ENCODE measurements at regions not wholly inside any gene's neighbourhood (a gene's known extent, or its start where the extent isn't known, plus 50 kb on each side); places are given as distances from the start of the nearest gene placed in this dataset.

DNA sequence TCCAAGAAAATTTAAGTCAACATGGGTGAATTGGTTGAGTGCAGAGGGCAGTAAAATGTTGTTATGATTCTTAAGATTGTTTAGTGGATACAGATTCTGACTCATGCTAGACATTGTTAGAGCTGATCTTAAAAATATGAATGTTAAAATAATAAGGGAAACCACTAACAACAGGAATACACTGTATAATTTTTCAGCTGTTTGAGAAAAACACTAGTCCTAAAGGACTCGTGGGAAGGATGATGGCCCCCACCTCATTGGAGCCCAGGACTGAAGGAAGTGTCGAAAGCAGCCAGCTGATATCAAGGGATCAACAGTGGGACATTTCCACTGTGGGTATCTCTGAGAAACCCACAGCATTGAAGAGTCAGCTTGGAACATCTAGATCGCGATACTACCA is 82.9 kb upstream of the SCAF11 start:
- TF ChIP-seq RAD21 (IDR thresholded peaks at IDR 0.05; ENCODE audit: low read length) (no peak), SIN3A (IDR thresholded peaks at IDR 0.05; ENCODE audit: borderline replicate concordance, low read depth, low read length) (no peak), NRF1 (IDR thresholded peaks at IDR 0.05; ENCODE audit: low read depth, low read length) (no peak), EP300 (IDR thresholded peaks at IDR 0.05; ENCODE audit: borderline replicate concordance in 1 of 2, low read depth in 1 of 2, low read length in 1 of 2) (no peak), RCOR1 (IDR thresholded peaks at IDR 0.05; ENCODE audit: low read length) (no peak), YY1 (IDR thresholded peaks at IDR 0.05; ENCODE audit: low read depth) (no peak), GABPA (IDR thresholded peaks at IDR 0.05; ENCODE audit: low read depth) (no peak), POLR2AphosphoS5 (IDR thresholded peaks at IDR 0.05; ENCODE audit: low read depth, low read length) (no peak), GATA2 (CRISPR knock-in tag; IDR thresholded peaks at IDR 0.05) (no peak), ELF1 (IDR thresholded peaks at IDR 0.05) (no peak)
- TF ChIP-seq, protein P1, sequence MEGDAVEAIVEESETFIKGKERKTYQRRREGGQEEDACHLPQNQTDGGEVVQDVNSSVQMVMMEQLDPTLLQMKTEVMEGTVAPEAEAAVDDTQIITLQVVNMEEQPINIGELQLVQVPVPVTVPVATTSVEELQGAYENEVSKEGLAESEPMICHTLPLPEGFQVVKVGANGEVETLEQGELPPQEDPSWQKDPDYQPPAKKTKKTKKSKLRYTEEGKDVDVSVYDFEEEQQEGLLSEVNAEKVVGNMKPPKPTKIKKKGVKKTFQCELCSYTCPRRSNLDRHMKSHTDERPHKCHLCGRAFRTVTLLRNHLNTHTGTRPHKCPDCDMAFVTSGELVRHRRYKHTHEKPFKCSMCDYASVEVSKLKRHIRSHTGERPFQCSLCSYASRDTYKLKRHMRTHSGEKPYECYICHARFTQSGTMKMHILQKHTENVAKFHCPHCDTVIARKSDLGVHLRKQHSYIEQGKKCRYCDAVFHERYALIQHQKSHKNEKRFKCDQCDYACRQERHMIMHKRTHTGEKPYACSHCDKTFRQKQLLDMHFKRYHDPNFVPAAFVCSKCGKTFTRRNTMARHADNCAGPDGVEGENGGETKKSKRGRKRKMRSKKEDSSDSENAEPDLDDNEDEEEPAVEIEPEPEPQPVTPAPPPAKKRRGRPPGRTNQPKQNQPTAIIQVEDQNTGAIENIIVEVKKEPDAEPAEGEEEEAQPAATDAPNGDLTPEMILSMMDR (IDR thresholded peaks at IDR 0.05), result no peak
- TF ChIP-seq, protein P2, sequence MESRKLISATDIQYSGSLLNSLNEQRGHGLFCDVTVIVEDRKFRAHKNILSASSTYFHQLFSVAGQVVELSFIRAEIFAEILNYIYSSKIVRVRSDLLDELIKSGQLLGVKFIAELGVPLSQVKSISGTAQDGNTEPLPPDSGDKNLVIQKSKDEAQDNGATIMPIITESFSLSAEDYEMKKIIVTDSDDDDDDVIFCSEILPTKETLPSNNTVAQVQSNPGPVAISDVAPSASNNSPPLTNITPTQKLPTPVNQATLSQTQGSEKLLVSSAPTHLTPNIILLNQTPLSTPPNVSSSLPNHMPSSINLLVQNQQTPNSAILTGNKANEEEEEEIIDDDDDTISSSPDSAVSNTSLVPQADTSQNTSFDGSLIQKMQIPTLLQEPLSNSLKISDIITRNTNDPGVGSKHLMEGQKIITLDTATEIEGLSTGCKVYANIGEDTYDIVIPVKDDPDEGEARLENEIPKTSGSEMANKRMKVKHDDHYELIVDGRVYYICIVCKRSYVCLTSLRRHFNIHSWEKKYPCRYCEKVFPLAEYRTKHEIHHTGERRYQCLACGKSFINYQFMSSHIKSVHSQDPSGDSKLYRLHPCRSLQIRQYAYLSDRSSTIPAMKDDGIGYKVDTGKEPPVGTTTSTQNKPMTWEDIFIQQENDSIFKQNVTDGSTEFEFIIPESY (IDR thresholded peaks at IDR 0.05; ENCODE audit: borderline replicate concordance, low read depth), result no peak
- TF ChIP-seq, protein P3, sequence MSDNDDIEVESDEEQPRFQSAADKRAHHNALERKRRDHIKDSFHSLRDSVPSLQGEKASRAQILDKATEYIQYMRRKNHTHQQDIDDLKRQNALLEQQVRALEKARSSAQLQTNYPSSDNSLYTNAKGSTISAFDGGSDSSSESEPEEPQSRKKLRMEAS (IDR thresholded peaks at IDR 0.05; ENCODE audit: low read depth), result no peak

Measured in SK-N-SH (cell line).